Activated CD4-positive, alpha-beta T cell treated with anti-CD3 and anti-CD28 coated beads, Interleukin-2, amount 50 U/mL, for 1 hour (primary cell): ENCODE measurements at regions not wholly inside any gene's neighbourhood (a gene's known extent, or its start where the extent isn't known, plus 50 kb on each side); places are given as distances from the start of the nearest gene placed in this dataset.

ENCODE experiments used
- DNase-seq: peaks from one replicate; pipeline ENCODE4 v3.0.0-alpha.2; 2020

DNA sequence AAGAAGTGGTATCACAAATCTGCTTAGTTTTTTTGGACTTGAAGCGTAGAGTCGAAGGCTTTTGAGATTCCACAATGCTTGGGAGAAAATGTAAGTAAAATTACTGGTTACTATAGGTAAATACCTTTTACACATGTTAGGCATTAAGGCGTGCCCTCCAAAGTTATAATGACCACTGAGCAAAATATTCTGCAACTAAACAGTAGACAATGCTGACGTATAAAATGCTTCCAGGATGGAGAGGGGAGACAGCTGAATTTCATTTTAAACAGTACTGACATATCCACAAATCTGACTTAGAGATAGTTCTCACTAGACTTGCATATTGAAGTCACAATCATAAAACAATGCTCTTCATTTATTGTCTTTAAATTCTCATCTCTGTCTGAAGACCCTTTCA, 144.5 kb upstream of the DCN start:
- no peak for DNase-seq

DNA sequence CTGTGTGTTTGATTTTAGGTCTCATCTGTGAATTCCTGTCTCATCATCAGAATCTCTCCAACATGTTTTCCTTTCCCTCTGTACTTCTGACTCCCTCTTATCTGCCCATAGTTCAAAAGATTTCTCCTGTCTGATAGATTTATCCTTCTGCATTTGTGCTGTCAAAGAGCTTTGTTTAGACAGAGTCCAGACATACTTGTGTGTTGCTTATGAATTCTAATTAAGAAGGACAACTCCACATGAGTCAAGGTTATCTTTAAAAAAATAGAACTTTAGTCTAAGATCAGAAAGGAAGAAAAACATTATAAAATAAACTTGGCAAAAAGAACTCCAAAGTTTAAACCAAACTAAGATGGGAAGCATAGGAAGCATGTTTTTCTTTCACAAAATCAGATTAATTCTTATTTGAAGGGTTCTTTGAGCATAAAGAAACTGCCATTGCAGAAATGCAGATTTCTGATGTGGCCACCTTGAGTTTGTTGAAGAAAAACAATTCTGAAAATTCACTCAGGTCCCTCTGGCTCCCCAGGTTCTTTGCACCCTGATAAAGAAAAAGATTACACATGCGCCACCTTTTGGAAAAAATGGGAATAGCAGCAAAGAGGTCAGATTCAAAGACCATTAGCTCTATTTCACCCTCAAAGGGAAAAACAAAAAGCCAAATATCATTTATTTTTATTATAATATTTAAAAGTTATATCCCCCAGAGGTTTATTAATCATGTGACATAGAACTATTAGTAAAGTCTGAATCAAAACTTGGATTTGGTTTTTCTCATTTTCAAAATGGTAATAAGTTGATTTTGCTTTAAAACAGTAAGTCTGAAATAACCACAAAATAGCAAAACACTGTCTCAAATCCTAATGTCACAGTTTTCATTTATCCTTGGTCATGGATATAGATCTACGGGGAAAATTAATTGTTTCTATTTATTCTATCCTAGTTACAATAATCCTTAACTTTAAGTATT, 143.7 kb upstream of the DCN start:
- DNase-seq = peak; percentile 12

DNA sequence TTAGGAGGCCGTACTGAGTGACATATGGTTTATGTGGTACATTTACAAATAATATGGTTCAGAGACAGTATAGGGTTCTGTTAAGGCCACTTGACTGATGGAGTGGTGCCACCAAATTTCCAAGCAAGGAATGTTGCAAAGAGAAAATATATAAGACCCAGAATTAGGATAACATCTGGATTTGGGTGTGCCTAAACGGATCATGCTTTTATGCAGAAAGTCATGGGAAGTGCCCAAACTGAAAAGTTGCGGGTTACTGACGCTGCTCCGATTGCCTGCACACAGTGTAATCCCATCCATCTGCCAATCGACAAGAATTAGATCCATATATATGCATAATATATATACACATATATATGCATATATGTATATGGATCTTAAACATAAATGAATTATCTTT, 138.4 kb upstream of the DCN start:
- DNase-seq = no peak

DNA sequence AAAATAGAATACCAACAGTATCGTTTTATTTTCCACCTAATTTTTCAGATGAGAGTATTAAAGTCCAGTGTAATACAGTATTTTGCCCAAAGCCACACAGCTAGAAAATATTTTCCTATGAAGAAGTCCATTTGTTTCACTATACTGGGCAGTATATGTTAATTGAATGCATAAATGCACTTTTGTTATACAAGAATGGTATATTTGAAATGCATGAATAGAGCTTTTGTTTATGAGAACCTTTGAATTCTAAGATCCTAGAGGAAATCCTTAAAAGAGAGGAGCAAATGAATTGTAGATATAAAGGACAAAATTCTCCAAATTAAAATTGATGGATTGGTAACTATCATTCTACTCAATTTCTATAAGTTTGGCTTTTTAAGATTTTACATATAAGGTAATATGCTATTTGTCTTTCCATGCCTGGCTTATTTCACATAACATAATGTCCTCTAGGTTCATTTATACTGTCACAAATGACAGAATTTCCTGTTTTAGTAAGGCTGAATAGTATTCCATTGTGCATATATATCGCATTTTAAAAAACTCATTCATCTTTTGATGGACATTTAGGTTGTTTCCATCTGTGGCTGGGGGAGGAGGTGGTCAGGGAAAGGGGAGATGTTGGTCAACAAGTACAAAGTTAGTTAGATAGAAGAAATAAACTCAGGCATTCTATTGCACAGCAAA, 136.6 kb upstream of the DCN start:
- DNase-seq = no peak

DNA sequence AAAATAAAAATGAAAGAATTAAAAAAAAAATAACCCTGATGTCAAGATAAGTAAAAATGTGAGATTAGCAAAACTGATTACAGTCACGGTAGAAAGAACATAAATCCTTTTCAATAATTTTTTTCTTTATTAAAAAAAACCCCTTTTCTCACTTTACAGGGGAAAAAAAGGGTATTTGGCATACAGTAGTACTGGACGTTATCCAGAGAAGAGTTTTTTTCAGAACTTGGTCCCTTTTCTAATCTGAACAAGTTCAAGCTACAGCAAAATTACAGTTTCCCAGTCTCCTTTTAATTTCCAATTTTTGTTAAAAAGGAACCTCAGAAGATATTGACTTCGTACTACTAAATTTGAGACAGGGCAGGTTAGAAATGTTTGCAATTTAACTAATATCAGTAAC, 134.7 kb upstream of the DCN start:
- no peak for DNase-seq

DNA sequence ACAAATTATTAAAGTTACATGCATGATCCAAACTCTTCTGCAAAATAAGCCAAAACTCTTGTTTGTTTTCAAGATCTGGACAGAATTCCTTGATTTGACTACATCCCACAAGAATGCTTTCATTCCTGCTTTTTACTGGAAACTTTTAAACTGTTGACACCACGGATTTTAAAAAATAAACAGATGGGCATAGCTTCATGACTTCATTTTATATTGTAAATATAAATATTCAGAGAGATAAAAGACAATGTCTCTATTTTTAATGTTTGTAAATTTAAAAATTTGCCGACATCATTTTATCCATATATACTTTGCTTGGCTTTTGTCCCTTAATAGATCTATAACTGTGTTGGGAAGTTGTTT, 134.3 kb upstream of the DCN start:
- DNase-seq = no peak

DNA sequence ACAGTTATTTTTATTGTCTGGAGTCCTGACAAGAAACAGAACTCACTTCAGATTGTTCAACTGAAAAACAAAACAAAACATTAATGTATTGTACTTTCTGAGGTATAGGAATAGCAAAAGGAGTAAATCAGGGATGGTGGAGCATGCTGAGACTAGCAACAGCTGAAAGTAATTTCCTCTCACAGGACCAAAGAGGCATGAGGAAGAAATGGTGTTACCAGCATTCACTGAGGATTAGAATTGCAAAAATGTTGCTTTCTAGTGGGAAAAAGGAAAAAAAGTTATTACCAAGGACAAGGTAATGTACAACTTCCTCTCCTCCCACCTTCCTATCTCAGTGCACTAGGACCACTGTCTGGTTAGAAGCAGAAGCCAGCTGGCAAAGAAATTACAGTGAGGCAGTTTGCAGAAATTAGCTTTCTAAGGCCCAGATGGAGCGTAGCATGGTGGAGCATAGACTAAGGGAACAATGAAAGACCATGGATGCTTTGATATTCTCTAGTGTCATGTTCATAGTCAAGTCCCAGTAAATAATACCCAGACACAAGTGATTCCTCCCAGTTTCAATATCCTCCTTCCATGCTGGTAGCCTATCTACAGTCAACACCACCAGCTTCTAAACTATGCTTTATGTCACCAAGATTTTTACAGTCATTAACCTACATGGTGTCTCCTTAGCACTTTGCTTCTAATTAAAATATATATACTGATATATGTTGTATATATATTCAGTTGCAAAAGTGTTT, 133.7 kb upstream of the DCN start:
- DNase-seq = no peak

DNA sequence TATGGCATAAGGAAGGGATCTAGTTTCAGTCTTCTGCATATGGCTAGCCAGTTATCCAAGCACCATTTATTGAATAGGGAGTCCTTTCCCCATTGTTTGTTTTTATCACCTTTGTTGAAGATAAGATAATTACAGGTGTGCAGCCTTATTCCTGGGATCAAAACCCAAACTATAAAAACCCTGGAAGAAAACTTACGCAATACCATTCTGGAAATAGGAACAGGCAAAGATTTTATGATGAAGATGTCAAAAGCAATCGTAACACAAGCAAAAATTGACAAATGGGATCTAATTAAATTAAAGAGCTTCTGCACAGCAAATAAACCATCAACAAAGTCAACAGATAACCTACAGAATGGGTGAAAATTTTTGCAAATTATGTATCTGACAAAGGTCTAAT, 128.5 kb upstream of the DCN start:
- no peak for DNase-seq

DNA sequence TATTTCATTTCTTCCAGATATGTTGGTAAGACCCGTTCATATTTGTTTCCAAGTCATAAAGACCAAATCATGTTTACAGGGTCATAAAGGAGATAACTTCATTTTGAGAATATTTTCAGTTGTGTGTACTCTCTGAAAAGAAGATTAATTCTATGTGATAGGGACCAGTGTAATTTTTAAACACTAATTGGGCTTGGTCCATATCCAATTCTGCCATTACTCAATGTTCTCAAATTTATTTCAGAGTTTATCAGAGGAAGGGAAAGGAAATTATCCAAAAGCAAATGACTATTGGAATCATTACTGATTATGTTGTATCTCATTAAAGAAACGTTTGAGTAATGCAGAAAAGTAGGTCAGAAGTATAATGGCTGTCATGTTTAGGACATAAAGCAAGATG, 126.8 kb upstream of the DCN start:
- no peak for DNase-seq

DNA sequence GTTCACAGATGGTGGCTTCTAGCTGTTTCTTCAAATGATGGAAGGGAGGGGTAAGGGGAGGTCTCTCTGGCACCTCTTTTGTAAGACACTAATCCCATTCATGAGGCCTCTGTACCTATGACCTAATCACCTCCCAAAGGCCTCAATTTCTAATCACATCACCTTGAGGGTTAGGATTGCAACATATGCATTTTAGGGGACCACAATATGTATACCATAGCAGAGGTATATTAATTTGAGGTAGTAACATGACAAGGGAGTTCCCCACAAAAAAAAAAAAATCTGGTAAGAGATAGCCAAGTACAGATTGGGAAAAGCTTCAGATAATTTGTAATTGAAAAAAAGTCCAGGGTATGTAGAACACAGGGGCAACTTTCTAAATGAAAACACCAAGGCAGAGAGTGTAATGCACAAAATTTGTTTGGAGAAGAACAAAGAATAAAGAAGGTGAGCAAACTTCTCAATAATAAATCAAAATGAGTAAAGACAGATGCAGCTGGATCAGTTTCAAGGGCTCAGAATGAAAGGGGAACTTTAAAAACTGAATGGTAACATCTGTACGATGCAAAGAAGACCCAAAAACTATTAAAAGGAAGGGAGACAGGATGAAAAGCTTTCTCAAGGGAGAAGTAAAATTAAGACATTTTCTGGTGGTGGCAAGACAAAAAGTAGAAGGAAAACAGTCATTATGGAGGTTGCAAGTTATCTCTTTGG, 125.5 kb upstream of the DCN start:
- no peak for DNase-seq

DNA sequence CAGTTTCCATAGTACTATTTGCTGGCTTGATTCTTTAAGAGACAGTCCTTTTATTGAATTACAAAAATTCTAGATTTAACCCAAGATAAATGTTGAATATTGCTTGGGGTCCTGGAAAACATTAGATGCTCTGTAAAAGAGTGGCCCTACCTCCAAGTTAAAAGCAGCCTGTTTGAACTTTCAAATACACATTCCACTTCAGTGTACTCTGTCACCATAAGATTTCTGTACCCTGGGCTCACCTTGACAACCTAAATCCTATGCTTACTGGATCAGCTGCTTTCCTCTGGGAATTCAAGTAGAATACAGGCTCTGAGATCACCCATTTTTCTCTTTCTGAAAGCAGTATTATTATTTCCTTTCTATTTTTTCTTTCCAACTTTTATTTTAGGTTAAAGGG, 107.7 kb upstream of the DCN start:
- no peak for DNase-seq

DNA sequence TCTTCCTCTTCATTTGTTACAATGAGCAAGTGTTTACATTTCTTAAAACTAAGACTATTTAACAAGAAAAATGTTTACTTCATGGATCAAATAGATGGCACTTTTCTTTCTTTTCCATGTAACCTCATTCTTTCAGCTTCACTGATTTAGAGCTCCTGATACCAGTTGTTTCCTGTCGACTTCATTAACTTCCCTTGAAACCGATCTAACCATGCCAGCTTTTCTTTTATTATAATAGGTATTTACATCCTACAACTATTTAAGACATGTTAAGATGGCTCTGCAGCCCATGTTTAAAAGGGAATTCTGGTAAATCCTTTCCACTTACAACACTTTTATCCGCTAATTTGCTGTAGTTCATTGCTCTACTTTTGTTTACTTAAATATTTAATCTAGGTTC, 107.3 kb upstream of the DCN start:
- no peak for DNase-seq

DNA sequence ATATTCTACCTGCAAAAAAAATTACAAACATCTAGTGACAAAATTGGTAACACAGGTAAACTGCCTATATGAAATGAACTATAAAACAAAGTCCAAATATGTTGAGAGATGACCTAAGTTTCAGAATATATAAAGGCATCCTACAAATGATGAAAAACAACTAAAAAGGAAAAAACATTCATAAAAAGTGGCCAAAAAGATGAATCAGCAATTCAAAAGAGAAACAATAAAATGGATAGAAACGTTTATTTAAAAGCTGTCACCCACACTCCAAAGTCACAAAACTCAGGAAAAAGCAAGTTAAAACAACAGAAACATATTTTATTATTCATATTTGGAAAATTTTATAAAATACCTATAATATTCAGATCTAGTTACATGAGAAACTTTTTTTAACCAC, 106.5 kb upstream of the DCN start:
- no peak for DNase-seq

DNA sequence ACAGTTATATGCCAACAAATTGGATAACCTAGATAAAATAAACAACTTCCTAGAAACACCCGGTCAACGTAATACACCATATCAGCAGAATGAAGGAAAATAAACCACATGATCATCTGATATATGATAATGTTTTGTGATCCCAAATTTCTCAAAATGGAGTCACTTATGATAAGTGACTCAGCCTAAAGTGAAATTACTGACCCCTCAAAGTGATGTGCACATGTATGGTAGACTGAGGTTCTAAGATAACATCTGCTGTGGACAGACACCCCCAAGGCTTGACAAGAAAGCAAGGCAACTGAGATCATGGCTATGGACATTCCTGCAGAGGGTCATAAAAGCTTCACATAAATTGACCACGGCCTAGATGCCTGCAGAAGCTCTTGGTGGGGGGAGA, 105.1 kb upstream of the DCN start:
- DNase-seq = no peak

DNA sequence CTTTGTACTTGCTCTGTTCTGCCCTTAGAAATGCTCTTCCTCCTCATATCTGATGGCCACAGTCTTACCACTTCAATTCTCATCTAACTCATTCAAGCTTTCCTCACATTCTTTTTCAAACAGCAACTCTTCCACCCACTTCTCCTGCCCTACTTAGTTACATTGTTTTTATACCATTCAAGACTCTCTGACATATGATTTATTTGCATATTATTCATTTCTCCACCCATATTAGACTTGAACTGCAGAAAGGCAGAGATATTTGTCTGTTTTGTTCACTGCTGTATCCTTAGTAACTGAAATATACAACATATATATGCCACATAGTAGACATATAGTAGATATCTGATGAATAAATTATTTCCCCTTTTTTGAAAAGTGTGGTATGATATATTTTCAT, 95.5 kb upstream of the DCN start:
- DNase-seq = no peak

DNA sequence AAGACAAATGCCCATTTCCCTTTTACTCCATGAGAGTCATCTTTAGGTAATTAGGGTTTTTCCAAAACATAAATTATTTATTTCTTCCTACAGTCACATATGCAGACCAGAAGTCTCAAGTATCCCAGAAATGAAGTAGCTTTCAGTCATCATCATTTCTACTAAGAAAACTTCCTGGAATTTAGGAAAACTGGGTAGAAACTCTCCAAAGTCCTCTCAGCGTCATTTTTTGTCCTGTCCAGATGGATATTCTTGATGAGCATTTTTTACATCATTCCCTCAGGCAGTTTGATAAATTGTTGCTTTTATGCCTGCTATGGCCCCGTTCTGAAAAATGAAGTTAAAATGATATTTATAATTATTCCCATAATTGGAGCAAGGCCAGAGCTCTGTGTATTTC, 93.9 kb upstream of the DCN start:
- no peak for DNase-seq

DNA sequence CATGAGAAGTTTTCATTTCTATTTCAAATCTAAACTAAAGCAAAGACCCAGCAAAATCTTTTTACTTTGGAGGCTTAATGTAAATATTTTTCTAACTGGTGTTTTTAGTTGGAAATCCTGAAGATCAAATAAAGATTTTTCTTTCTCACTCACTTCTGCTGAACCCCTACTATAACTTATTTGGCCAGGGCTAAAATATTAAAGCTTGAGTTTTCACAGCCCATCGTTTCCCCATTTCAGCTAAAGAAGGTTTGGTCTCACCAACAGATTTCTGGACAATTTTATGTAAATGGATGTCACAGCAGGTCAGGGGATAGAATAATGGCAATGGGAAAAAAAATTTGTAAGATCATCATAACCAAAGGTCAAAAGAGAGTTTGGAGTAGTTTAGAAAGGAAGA, 92.7 kb upstream of the DCN start:
- no peak for DNase-seq

DNA sequence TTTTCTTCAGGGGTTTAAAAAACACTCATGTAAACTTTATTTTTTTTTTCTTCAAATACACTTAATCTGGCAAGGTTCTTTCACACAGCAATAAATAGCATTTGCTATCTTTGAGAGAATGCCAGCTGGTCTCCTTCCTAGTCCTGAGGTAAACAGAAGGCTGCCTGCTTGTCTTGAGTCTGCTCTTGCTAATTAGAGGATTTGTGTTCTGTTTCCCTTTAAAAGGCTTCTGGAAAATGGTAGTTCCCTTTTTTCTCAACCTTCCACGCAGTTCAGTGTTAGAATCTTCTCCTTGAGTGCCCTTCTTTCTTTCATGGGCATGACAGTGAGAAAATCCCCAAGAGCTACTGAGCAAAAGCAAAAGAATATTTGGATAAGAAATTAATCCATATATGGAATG, 92.3 kb upstream of the DCN start:
- DNase-seq = no peak

DNA sequence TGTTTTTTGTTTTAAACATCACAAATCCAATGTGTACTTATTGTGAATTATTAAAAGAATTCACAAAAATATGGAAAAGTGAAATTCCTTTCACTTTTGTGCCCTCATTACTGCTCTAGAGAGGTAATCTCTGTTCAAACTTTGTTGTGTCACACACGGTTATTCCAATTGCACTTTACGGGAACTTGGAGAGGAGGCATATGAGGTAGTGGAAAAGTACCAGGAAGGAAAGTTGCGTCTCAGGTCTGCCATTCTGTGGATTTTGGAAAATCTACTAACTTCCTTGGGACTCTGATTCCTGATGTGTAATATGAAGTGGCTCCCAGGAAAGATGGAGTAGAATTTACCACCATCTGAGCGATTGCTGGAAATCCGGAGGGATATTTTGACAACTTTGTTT, 90.9 kb upstream of the DCN start:
- DNase-seq = no peak

DNA sequence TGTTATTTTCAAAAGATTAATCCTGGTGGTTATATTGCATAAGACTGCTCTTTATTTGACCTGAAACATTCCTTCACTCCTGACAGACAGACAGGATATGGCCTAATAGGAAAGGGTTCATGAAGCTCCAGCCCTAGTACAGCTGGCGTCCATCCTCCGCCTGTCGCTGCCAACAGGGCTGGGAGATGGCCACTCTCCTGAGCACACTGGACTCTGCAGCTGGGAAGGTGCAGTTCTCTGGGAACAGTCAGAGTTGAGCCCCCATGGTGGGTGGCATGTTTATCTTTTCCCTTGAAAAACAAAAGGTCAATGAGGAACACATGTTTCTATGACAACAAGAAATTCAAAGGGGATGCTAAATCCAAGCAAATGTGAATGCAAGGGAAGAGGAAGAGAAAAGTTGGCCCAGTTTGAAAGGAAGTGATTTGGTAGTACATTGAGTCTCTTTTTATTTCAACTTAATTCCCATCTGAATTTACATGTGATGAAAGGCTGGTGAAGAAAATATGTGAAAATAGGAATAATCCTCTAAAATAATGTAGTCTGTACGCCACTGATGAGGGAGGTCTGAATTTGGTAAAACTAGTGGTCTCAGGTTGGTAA, 89.9 kb upstream of the DCN start:
- DNase-seq = no peak

DNA sequence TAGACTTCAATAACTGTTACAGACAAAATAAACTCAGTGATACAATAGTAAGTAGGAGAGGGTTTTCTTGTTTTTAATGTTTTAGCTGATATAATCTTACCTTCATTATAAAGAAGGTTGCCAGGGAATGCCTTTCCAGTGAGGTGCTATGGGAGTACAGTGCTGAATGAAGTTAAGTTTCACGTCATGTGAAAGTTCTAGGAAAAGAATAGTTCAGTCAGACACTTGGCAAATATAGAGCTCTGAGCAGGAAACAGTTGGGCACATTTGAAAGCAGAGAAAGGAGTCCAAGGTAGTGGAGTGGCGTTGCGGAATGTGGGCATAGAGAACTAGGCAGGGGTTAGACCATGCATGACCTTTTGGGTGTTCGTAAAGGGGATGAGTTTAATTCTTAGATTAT, 88.6 kb upstream of the DCN start:
- DNase-seq = no peak

DNA sequence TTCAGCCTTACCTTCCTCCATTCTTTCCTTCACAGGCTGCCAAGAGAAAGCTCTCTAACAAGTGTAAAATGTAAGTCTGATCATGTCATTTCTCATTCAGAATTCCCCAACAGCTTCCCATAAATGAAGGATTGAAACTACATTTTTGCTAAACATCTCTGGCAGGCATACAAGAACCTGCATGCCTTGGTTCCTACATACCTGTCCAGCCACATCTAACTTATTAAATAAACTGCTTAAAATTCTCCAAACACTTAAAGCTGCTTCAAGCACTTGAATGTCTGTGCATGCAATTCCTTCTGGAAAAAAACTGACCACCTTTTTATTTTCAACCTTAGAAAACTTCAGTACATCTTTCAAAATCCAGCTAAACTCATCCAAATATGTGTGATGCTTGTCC, 84.4 kb upstream of the DCN start:
- DNase-seq = no peak

DNA sequence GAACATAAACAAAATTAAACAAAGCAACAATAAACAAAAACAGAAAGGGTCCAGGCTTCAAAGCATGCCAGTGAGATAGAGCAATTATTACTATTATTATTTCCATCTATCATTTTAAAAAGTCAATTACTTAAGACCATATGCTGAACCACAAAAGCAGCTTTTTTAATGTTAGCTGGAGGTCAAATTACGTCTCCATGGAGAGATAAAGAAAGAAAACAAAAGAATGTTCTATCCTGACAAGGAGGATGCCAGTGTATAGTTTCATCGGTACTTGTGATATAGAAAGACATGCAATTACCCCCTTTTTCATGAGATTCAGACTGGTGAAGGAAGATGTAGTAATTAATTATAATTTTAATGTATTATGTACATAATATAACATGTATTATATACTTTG, 81.6 kb upstream of the DCN start:
- DNase-seq = no peak
